Gastrocnemius medialis (tissue), 4 donors: ENCODE measurements at regions not wholly inside any gene's neighbourhood (a gene's known extent, or its start where the extent isn't known, plus 50 kb on each side); places are given as distances from the start of the nearest gene placed in this dataset.

ENCODE experiments used
- POLR2A ChIP-seq, 2 donors: fragments of 450-650 bp; IDR thresholded peaks; one replicate each; pipeline ENCODE4 v1.6.1; 2017; ENCODE audit warnings: antibody characterized with exemption in 2 of 2, mild to moderate bottlenecking in 2 of 2, moderate library complexity in 2 of 2
- TF ChIP-seq, protein P1 (sequence below), 5 experiments: fragments of 450-650 bp in 3 of 5; fragments of 200-600 bp in 2 of 5; sonication (generic) in 2 of 5; IDR thresholded peaks in 4 of 5; conservative IDR thresholded peaks in 1 of 5; 1 replicate in 4 of 5; 2 replicates in 1 of 5; pipeline ENCODE4 v1.5.1; 2016 to 2019; ENCODE audit warnings: antibody characterized with exemption in 5 of 5, mild to moderate bottlenecking in 3 of 5, moderate library complexity in 3 of 5

DNA sequence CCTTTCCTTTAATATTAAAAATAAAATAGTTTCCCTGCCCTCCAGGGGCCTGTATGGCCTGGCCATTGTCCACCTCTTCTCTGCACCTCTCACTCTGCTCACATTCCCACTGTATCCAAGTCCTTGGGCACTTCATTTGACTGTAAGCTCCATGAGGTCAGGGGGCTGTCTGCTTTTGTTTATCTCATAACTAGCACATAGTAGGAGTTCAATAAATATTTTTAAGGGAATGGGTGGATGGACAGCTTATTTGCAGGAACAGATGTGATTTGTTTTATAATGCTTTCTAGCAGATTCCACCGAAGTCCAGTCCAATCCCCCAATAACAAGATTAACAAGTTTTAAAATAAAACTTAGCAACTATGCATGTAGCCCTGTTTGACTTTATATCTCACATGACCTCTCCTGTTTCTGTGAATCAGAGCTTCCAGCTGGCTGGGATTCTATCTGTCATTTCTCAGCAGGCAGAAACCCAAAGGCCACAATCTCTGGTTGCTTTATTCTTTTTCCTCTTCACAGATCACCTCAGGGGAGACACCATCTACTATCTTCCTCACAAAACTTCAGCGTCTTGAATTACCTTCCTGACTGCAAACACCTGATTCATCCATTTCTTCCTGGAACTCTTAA is 123.0 kb upstream of the NR2F2 start:
- TF ChIP-seq POLR2A (IDR thresholded peaks at IDR 0.05): no peak
- TF ChIP-seq, protein P1, sequence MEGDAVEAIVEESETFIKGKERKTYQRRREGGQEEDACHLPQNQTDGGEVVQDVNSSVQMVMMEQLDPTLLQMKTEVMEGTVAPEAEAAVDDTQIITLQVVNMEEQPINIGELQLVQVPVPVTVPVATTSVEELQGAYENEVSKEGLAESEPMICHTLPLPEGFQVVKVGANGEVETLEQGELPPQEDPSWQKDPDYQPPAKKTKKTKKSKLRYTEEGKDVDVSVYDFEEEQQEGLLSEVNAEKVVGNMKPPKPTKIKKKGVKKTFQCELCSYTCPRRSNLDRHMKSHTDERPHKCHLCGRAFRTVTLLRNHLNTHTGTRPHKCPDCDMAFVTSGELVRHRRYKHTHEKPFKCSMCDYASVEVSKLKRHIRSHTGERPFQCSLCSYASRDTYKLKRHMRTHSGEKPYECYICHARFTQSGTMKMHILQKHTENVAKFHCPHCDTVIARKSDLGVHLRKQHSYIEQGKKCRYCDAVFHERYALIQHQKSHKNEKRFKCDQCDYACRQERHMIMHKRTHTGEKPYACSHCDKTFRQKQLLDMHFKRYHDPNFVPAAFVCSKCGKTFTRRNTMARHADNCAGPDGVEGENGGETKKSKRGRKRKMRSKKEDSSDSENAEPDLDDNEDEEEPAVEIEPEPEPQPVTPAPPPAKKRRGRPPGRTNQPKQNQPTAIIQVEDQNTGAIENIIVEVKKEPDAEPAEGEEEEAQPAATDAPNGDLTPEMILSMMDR (IDR thresholded peaks at IDR 0.05 in 4 of 5, conservative IDR thresholded peaks at IDR 0.05 in 1 of 5): no peak
